HepG2 (cell line): ENCODE measurements at regions not wholly inside any gene's neighbourhood (a gene's known extent, or its start where the extent isn't known, plus 50 kb on each side); places are given as distances from the start of the nearest gene placed in this dataset.

Experiments used
- ATAC-seq: fragments of 200-7000 bp; cut with Tn5 transposase; 3 replicates; pipeline ENCODE4 v1.9.1; 2020; ENCODE audit warnings: mild to moderate bottlenecking, moderate library complexity
- BruUV-seq: library from RNA; stranded (reverse); fragments of 400-500 nt; replicated peaks from 2 replicates; lab custom pipeline; 2021; lab: Mats Ljungman, UMichigan
- CTCF ChIA-PET: fragments of 300-600 bp; formaldehyde crosslinking; extraction: SDS; loops from one replicate; lab custom pipeline; 2021; ENCODE audit warnings: low total read pairs, inconsistent platforms, low intra/inter-chr PET ratio; lab: Yijun Ruan, JAX
- POLR2A ChIA-PET: fragments of 350-600 bp; sonication (Branson Sonifier 250); formaldehyde crosslinking; loops from one replicate; lab custom pipeline; 2020; ENCODE audit warnings: antibody characterized with exemption, inconsistent platforms; lab: Yijun Ruan, JAX
- DNase-seq: peaks from one replicate; pipeline ENCODE4 v3.0.0-alpha.2; 2015; ENCODE audit warnings: low spot score
- FAIRE-seq: peaks from 3 replicates; lab custom pipeline; 2011; peaks lifted over from hg19 to GRCh38; lab: Jason Lieb, UNC
- H2AFZ ChIP-seq: one replicate; pipeline ENCODE4 v1.6.1; 2011; ENCODE audit warnings: low read length, inconsistent platforms
- H3K27ac ChIP-seq: fragments of 300-600 bp; 3 replicates; pipeline ENCODE4 v1.8.0; 2011; ENCODE audit warnings: mixed run types, mild to moderate bottlenecking, mixed read lengths, low read length, inconsistent platforms; ENCODE audit not compliant: insufficient read depth; ENCODE audit errors: extremely low read length
- H3K27me3 ChIP-seq, 2 experiments: fragments of 200-600 bp in 1 of 2; 2 replicates in 1 of 2; 3 replicates in 1 of 2; pipeline versions ENCODE4 v1.6.0 to v1.8.0; 2011; ENCODE audit warnings: low read length in 2 of 2, mild to moderate bottlenecking in 2 of 2, moderate library complexity in 2 of 2, inconsistent platforms in 1 of 2; ENCODE audit not compliant: insufficient read depth in 2 of 2, control insufficient read depth in 1 of 2
- H3K36me3 ChIP-seq, 2 experiments: fragments of 200-600 bp in 1 of 2; replicated peaks in 1 of 2; 2 replicates in 1 of 2; 3 replicates in 1 of 2; pipeline versions ENCODE4 v1.5.1 to v1.8.0; 2011; ENCODE audit warnings: low read length in 2 of 2, inconsistent platforms in 1 of 2; ENCODE audit not compliant: insufficient read depth in 2 of 2, control insufficient read depth in 1 of 2
- H3K4me1 ChIP-seq: 2 replicates; pipeline ENCODE4 v1.5.1; 2012; ENCODE audit warnings: low read length, inconsistent platforms; ENCODE audit not compliant: insufficient read depth
- H3K4me2 ChIP-seq: 2 replicates; pipeline ENCODE4 v1.6.0; 2011; ENCODE audit warnings: low read depth, low read length, inconsistent platforms
- H3K4me3 ChIP-seq, 3 experiments: fragments of 200-600 bp in 1 of 3; sonication (generic), shearing (Covaris generic) in 1 of 3; replicated peaks in 1 of 3; 2 replicates each; pipeline ENCODE4 v1.5.1; 2011 to 2016; ENCODE audit warnings: low read length in 3 of 3, inconsistent platforms in 2 of 3, low read depth in 2 of 3, mild to moderate bottlenecking in 2 of 3, control low read depth in 1 of 3, mixed read lengths in 1 of 3; ENCODE audit not compliant: insufficient read depth in 1 of 3
- H3K79me2 ChIP-seq: one replicate; pipeline ENCODE4 v1.6.1; 2011; ENCODE audit warnings: low read length, inconsistent platforms; ENCODE audit not compliant: insufficient read depth
- H3K9ac ChIP-seq: 2 replicates; pipeline ENCODE4 v1.6.0; 2011; ENCODE audit warnings: mild to moderate bottlenecking, low read depth, low read length, inconsistent platforms; ENCODE audit not compliant: insufficient read depth
- H3K9me3 ChIP-seq: 2 replicates; pipeline ENCODE4 v1.5.1; 2012; ENCODE audit warnings: mild to moderate bottlenecking, low read length
- H4K20me1 ChIP-seq: 2 replicates; pipeline ENCODE4 v1.6.0; 2011; ENCODE audit warnings: inconsistent platforms, mild to moderate bottlenecking, low read length, moderate library complexity; ENCODE audit not compliant: insufficient read depth
- BHLHE40 ChIP-seq: IDR thresholded peaks from 2 replicates; pipeline ENCODE4 v1.6.1; 2011; ENCODE audit warnings: low read length, improper control_type of control experiment
- ESRRA ChIP-seq: sonication (generic); formaldehyde crosslinking; IDR thresholded peaks from 2 replicates; pipeline ENCODE4 v1.5.1; 2020; ENCODE audit warnings: mild to moderate bottlenecking, low read depth, missing genetic modification reagents
- HNRNPL ChIP-seq: fragments of 200-400 bp; formaldehyde crosslinking; IDR thresholded peaks from 2 replicates; pipeline ENCODE4 v1.6.1; 2017; ENCODE audit warnings: mild to moderate bottlenecking, low read depth, low read length
- IRX3 ChIP-seq: sonication (generic); formaldehyde crosslinking; IDR thresholded peaks from 2 replicates; pipeline ENCODE4 v1.8.1; 2023; ENCODE audit warnings: mild to moderate bottlenecking, low read depth, missing genetic modification reagents, borderline replicate concordance
- KLF12 ChIP-seq: sonication (generic); formaldehyde crosslinking; IDR thresholded peaks from 2 replicates; pipeline ENCODE4 v1.4.0; 2020; ENCODE audit warnings: missing genetic modification reagents, borderline replicate concordance
- NFYC ChIP-seq: IDR thresholded peaks from 2 replicates; pipeline ENCODE4 v1.6.1; 2016; ENCODE audit warnings: missing genetic modification reagents, missing compliant biosample characterization
- PCBP1 ChIP-seq: fragments of 200-400 bp; formaldehyde crosslinking; IDR thresholded peaks from 2 replicates; pipeline ENCODE4 v1.6.1; 2017; ENCODE audit warnings: mild to moderate bottlenecking, low read depth, low read length, borderline replicate concordance
- PHF20 ChIP-seq: sonication (generic); formaldehyde crosslinking; IDR thresholded peaks from 2 replicates; pipeline ENCODE4 v1.5.0; 2020; ENCODE audit warnings: mild to moderate bottlenecking, missing genetic modification reagents
- SMAD1 ChIP-seq: sonication (generic); formaldehyde crosslinking; IDR thresholded peaks from 2 replicates; pipeline ENCODE4 v1.4.0; 2020; ENCODE audit warnings: missing genetic modification reagents, low read depth, mild to moderate bottlenecking, borderline replicate concordance
- ZFX ChIP-seq: sonication (generic); formaldehyde crosslinking; IDR thresholded peaks from 2 replicates; pipeline ENCODE4 v1.4.0; 2020; ENCODE audit warnings: mild to moderate bottlenecking, low read depth, missing genetic modification reagents, moderate library complexity
- ZNF232 ChIP-seq: sonication (generic); formaldehyde crosslinking; IDR thresholded peaks from 2 replicates; pipeline ENCODE4 v1.4.0; 2020; ENCODE audit warnings: missing genetic modification reagents, borderline replicate concordance
- ZNF350 ChIP-seq: sonication (generic); formaldehyde crosslinking; IDR thresholded peaks from 2 replicates; pipeline ENCODE4 v1.4.0; 2020; ENCODE audit warnings: mild to moderate bottlenecking, low read depth, missing genetic modification reagents, borderline replicate concordance
- ZNF431 ChIP-seq: sonication (generic); formaldehyde crosslinking; IDR thresholded peaks from 2 replicates; pipeline ENCODE4 v1.9.0; 2022; ENCODE audit warnings: missing genetic modification reagents, low read depth, mild to moderate bottlenecking, borderline replicate concordance
- ZZZ3 ChIP-seq: sonication (generic); formaldehyde crosslinking; IDR thresholded peaks from 2 replicates; pipeline ENCODE4 v1.4.0; 2020; ENCODE audit warnings: missing genetic modification reagents, mild to moderate bottlenecking, borderline replicate concordance
- WGBS: methylation state at CpG from one replicate; pipeline ENCODE4 v1.1.6; 2017; ENCODE audit warnings: low lambda C conversion rate; 5-methylcytosine and 5-hydroxymethylcytosine counted together
- in situ Hi-C: cut with HindIII; loops from 2 replicates; pipeline ENCODE4 v1.10.0; 2017; ENCODE audit warnings: low pct_unique_long_range_greater_than_20kb; ENCODE audit not compliant: extremely low pct_ligation_motif_present
- intact Hi-C: fragments of 100-400 bp; cut with micrococcal nuclease; formaldehyde crosslinking; loops from one replicate; pipeline ENCODE4 v1.10.0; 2022; ENCODE audit not compliant: unreplicated experiment
- TF ChIP-seq, protein P1 (sequence below): IDR thresholded peaks from 2 replicates; pipeline ENCODE4 v1.6.1; 2016; ENCODE audit warnings: low read depth, control low read depth
- TF ChIP-seq, protein P2 (sequence below): sonication (generic); formaldehyde crosslinking; IDR thresholded peaks from 2 replicates; pipeline ENCODE4 v1.9.0; 2021; ENCODE audit warnings: missing genetic modification reagents, mild to moderate bottlenecking, borderline replicate concordance

DNA sequence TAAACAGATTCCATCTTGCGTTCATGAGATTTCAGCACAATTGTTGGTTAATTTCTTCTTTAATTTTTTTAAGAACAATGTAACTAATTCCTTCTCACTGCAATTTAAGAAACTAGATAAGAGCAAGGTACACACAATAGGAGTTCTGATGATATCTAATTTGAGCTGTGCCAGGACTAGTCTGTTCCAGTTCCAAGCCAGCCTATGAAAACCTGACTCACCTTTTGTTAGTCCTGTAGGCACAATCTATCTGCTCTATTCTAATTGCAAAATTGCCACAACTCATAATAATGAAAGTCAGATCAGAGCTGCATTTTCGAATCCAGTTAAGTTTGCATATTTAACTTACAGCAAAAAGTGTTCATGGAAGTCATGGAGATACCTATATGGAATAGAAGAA, 494.1 kb upstream of the TUSC1 start:
- Histone ChIP-seq H3K36me3 (no peaks in the 10 kb centered on the region), H3K9ac (no peak overlapping the region), H3K9me3 (peaks cover 9% of the 10 kb centered on the region), H3K4me2 (no peak overlapping the region), H2AFZ (no peak overlapping the region), H3K79me2 (no peaks in the 10 kb centered on the region), H3K27ac (no peak overlapping the region), H3K4me1 (no peaks in the 10 kb centered on the region), H3K4me3 (no peak overlapping the region), H3K27me3 (no peaks in the 10 kb centered on the region), H4K20me1 (no peaks in the 10 kb centered on the region)
- DNase-seq, result no peak
- in situ Hi-C loops (no loop called here), intact Hi-C loops (no loop called here)
- WGBS, result 26% methylated on average over 2 of the region's 2 CpGs
- TF ChIP-seq BHLHE40, result no peak
- TF ChIP-seq ZNF350 (CRISPR knock-in tag), result no peak
- no peak for TF ChIP-seq KLF12 (CRISPR knock-in tag)
- no peak for TF ChIP-seq ZZZ3 (CRISPR knock-in tag)
- TF ChIP-seq NFYC (CRISPR knock-in tag), result no peak
- TF ChIP-seq HNRNPL, result no peak
- no peak for TF ChIP-seq ZFX (CRISPR knock-in tag)
- no peak for TF ChIP-seq PCBP1
- TF ChIP-seq ZNF431, result no peak
- no peak for TF ChIP-seq PHF20 (CRISPR knock-in tag)
- no peak for TF ChIP-seq IRX3 (CRISPR knock-in tag)
- ChIA-PET CTCF (no interaction called here), POLR2A (no interaction called here)
- no peak for FAIRE-seq
- no TSS peak for BruUV-seq
- ATAC-seq, result no peak

DNA sequence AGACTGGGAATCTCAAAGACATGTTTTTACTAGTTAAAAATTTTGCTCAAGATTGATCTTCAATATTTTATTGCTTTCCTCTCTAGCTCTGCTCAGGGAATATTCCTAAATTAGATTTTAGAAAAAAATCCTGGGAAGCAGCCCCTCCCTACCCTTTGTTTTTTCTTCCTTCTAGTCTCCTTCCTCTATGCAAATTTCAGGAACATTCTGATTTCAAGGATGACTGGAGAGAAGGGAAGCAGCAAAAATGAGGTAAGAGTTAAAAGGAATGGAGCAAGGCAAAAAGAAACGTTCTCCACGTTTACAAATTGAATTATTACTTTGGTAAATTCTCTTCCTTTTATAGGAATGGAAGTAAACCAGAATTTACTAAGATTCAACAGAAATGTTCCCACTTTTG, 493.4 kb upstream of the TUSC1 start:
- Histone ChIP-seq H3K27ac (no peak overlapping the region), H3K79me2 (no peaks in the 10 kb centered on the region), H3K9me3 (peaks cover 8% of the 10 kb centered on the region), H3K4me1 (no peaks in the 10 kb centered on the region), H3K4me2 (no peak overlapping the region), H2AFZ (no peak overlapping the region), H3K9ac (no peak overlapping the region), H4K20me1 (no peaks in the 10 kb centered on the region), H3K4me3 (no peak overlapping the region), H3K36me3 (no peaks in the 10 kb centered on the region), H3K27me3 (no peaks in the 10 kb centered on the region)
- FAIRE-seq (no peak), DNase-seq (no peak), ATAC-seq (no peak)
- in situ Hi-C loops, result no loop called here
- ChIA-PET POLR2A (no interaction called here), CTCF (no interaction called here)
- intact Hi-C loops, result no loop called here
- 0% methylated on average over 2 of the region's 2 CpGs for WGBS
- no TSS peak for BruUV-seq
- TF ChIP-seq SMAD1, result no peak
- no peak for TF ChIP-seq ZNF232 (CRISPR knock-in tag)
- TF ChIP-seq, protein P1, sequence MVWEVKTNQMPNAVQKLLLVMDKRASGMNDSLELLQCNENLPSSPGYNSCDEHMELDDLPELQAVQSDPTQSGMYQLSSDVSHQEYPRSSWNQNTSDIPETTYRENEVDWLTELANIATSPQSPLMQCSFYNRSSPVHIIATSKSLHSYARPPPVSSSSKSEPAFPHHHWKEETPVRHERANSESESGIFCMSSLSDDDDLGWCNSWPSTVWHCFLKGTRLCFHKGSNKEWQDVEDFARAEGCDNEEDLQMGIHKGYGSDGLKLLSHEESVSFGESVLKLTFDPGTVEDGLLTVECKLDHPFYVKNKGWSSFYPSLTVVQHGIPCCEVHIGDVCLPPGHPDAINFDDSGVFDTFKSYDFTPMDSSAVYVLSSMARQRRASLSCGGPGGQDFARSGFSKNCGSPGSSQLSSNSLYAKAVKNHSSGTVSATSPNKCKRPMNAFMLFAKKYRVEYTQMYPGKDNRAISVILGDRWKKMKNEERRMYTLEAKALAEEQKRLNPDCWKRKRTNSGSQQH (CRISPR knock-in tag), result no peak
- TF ChIP-seq, protein P2, sequence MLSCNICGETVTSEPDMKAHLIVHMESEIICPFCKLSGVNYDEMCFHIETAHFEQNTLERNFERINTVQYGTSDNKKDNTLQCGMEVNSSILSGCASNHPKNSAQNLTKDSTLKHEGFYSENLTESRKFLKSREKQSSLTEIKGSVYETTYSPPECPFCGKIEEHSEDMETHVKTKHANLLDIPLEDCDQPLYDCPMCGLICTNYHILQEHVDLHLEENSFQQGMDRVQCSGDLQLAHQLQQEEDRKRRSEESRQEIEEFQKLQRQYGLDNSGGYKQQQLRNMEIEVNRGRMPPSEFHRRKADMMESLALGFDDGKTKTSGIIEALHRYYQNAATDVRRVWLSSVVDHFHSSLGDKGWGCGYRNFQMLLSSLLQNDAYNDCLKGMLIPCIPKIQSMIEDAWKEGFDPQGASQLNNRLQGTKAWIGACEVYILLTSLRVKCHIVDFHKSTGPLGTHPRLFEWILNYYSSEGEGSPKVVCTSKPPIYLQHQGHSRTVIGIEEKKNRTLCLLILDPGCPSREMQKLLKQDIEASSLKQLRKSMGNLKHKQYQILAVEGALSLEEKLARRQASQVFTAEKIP (CRISPR knock-in tag), result no peak
- no peak for TF ChIP-seq ESRRA
